ENCODE measurements at regions not wholly inside any gene's neighbourhood (a gene's known extent, or its start where the extent isn't known, plus 50 kb on each side); places are given as distances from the start of the nearest gene placed in this dataset.

DNA sequence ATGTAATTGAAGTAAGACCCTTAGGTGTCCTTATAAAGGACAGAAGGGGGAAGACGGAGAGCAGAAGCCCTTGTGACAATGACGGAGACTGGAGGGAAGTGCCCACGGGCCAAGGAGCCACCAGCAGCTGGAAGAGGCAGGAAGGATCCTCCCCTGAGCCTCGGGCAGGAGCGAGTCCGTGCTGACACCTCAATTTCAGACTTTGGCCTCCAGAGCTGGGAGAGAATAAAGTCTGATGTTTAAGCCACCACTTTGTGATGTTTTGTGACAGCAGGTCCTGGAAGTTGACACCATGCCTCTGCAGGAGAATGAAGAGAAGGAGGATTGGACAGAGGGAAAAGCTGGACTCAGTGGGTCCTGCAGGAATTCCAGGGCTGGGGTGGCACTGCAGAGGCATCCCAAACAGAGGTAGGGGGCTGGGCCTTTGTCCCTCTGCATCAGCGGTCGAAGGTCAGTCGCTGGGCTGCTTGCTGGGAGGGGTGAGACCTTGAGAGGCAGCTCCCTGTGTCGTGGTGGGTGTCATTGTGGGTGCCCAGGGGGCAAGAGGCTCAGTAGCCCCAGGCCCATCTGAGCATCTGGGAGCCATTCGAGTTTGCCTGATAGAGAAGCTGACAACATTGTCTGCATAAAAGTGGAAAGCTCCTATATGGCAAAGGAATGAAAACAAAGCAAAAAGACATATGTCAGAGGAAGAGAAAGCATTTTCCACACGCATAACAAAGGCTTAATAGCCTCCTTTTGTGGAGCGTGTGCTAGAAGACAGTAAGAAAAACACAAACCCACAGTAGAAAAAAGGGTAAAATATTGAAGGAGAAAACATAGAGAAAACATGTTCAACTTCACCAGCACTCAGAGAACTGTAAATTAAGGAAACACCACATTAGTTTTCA lies 68.8 kb downstream of the RTL6 start:
- no peak for TF ChIP-seq POLR2AphosphoS5 (IDR thresholded peaks at IDR 0.05; ENCODE audit: low read depth, low read length)
- TF ChIP-seq, protein P1, sequence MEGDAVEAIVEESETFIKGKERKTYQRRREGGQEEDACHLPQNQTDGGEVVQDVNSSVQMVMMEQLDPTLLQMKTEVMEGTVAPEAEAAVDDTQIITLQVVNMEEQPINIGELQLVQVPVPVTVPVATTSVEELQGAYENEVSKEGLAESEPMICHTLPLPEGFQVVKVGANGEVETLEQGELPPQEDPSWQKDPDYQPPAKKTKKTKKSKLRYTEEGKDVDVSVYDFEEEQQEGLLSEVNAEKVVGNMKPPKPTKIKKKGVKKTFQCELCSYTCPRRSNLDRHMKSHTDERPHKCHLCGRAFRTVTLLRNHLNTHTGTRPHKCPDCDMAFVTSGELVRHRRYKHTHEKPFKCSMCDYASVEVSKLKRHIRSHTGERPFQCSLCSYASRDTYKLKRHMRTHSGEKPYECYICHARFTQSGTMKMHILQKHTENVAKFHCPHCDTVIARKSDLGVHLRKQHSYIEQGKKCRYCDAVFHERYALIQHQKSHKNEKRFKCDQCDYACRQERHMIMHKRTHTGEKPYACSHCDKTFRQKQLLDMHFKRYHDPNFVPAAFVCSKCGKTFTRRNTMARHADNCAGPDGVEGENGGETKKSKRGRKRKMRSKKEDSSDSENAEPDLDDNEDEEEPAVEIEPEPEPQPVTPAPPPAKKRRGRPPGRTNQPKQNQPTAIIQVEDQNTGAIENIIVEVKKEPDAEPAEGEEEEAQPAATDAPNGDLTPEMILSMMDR (IDR thresholded peaks at IDR 0.05 in 2 of 3, conservative IDR thresholded peaks at IDR 0.05 in 1 of 3; ENCODE audit: borderline replicate concordance in 1 of 3, insufficient read depth in 1 of 3, low read depth in 2 of 3, low read length in 2 of 3), result no peak
- no peak for TF ChIP-seq RAD21 (IDR thresholded peaks at IDR 0.05; ENCODE audit: low read depth)
- TF ChIP-seq, protein P2, sequence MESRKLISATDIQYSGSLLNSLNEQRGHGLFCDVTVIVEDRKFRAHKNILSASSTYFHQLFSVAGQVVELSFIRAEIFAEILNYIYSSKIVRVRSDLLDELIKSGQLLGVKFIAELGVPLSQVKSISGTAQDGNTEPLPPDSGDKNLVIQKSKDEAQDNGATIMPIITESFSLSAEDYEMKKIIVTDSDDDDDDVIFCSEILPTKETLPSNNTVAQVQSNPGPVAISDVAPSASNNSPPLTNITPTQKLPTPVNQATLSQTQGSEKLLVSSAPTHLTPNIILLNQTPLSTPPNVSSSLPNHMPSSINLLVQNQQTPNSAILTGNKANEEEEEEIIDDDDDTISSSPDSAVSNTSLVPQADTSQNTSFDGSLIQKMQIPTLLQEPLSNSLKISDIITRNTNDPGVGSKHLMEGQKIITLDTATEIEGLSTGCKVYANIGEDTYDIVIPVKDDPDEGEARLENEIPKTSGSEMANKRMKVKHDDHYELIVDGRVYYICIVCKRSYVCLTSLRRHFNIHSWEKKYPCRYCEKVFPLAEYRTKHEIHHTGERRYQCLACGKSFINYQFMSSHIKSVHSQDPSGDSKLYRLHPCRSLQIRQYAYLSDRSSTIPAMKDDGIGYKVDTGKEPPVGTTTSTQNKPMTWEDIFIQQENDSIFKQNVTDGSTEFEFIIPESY (IDR thresholded peaks at IDR 0.05; ENCODE audit: extremely low read depth, insufficient replicate concordance, low read length), result no peak
- no peak for TF ChIP-seq EZH2 (IDR thresholded peaks at IDR 0.05)
- TF ChIP-seq POLR2A (IDR thresholded peaks at IDR 0.05; ENCODE audit: borderline replicate concordance, extremely low read depth, insufficient read depth, insufficient read length), result no peak
- no peak for TF ChIP-seq SIN3A (IDR thresholded peaks at IDR 0.05; ENCODE audit: low read depth)
- no peak for TF ChIP-seq EGR1 (IDR thresholded peaks at IDR 0.05; ENCODE audit: low read depth)
- no peak for TF ChIP-seq YY1 (IDR thresholded peaks at IDR 0.05; ENCODE audit: extremely low read depth, insufficient replicate concordance, low read depth, low read length)
- TF ChIP-seq, protein P3, sequence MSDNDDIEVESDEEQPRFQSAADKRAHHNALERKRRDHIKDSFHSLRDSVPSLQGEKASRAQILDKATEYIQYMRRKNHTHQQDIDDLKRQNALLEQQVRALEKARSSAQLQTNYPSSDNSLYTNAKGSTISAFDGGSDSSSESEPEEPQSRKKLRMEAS (IDR thresholded peaks at IDR 0.05), result no peak
- no peak for TF ChIP-seq CBX3 (IDR thresholded peaks at IDR 0.05; ENCODE audit: low read depth)
- no peak for TF ChIP-seq ZFX (IDR thresholded peaks at IDR 0.05)
- TF ChIP-seq TCF7L2 (IDR thresholded peaks at IDR 0.05; ENCODE audit: borderline replicate concordance, extremely low read depth, insufficient read depth, insufficient read length), result no peak

Data from HCT116 (cell line).